Stimulated activated effector memory CD8-positive, alpha-beta T cell treated with anti-CD3 and anti-CD28 coated beads, Interleukin-12 subunit alpha, Interleukin-12 subunit beta, amount 100 ng/mL, for 72 hours (primary cell): ENCODE measurements at regions not wholly inside any gene's neighbourhood (a gene's known extent, or its start where the extent isn't known, plus 50 kb on each side); places are given as distances from the start of the nearest gene placed in this dataset.
"Not testable (repeated sequence)": the region's sequence is repeated elsewhere in the genome, so short reads cannot be mapped to it uniquely, and the experiment has no call there.

Experiments used
- ATAC-seq: fragments of 150-1000 bp; cut with Tn5 transposase; 2 replicates; pipeline ENCODE4 v1.10.0; 2021
- DNase-seq, 2 donors: peaks; one replicate each; pipeline ENCODE4 v3.0.0; 2021 to 2022; ENCODE audit warnings: low spot score in 2 of 2
- H3K27ac Mint-ChIP-seq: one replicate; pipeline ENCODE4 v1.8.0; 2022; ENCODE audit warnings: mild to moderate bottlenecking, mixed read lengths
- H3K36me3 Mint-ChIP-seq: one replicate; pipeline ENCODE4 v1.8.0; 2022; ENCODE audit warnings: mild to moderate bottlenecking, mixed read lengths
- H3K4me1 Mint-ChIP-seq: one replicate; pipeline ENCODE4 v1.8.0; 2022; ENCODE audit warnings: mixed read lengths
- H3K4me3 Mint-ChIP-seq: one replicate; pipeline ENCODE4 v1.8.0; 2022; ENCODE audit warnings: mild to moderate bottlenecking, mixed read lengths
- H3K9me3 Mint-ChIP-seq: one replicate; pipeline ENCODE4 v1.8.0; 2022; ENCODE audit warnings: mixed read lengths

DNA sequence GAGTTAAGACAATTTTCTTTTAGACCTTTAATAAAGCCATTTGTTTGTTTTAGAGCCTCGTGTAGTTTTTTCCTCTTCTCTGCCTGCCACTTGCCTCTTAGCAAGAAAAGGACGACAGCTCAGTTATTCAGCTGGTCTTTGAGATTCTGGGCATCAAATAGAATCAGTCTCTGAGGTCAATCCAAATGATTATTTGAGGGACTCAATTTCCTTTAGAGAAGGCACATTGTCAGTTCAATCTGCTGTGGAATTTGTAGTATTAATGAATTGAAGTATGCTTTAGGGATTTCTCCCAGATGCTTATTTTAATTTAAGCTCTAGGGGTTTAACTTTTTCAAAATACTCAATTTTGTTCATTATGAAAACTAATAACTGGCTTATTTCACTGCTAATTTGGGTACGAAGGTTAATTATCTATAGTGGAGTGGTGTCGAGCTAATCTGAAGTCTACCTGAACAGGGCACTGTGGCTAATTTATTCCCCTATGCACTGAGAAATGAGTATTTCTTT is 841.2 kb upstream of the AUTS2 start:
- ATAC-seq, result no peak
- Mint-ChIP-seq H3K36me3 (no peaks in the 10 kb centered on the region), H3K4me1 (no peaks in the 10 kb centered on the region), H3K9me3 (peaks cover 15% of the 10 kb centered on the region), H3K27ac (no peak overlapping the region), H3K4me3 (no peak overlapping the region)
- DNase-seq, result no peak

DNA sequence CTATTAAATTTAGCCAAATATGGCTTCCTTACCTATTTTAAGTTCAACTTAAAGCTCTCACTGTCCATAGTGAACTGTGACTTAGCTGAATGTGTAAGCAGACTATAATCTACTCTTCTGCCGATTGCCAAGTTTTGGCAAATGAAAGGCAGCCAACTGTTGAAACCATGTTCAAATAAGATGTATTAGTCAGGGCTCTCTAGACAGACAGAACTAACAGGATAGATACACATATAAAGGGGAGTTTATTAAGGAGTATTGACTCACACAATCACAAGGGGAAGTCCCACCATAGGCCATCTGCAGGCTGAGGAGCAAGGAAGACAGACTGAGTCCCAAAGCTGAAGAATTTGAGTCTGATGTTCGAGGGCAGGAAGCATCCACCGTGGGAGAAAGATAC is 837.7 kb upstream of the AUTS2 start:
- Mint-ChIP-seq H3K4me1 (no peaks in the 10 kb centered on the region), H3K36me3 (no peaks in the 10 kb centered on the region), H3K27ac (no peak overlapping the region), H3K4me3 (no peak overlapping the region), H3K9me3 (peaks cover 9% of the 10 kb centered on the region)
- no peak for ATAC-seq
- DNase-seq, result no peak

DNA sequence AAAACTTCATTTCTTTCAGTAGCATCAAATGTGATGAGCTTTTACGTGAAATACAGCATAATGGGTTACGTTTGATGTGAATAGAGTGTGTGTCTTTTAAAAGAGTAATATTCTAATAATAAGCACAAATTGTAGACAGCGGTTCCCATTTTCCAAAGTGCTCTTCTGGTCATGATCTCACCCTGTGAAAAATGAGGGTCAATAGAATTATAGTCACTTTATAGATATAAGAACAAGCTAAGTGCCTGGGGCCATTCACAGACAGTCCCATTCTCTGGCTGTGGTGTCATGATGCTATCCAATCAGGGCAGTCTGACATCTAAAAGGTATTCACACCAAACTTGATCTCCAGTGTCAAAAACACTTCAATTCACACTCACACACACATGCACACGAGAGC is 830.8 kb upstream of the AUTS2 start:
- no peaks in the 10 kb centered on the region for H3K4me1 Mint-ChIP-seq
- ATAC-seq (no peak), DNase-seq (no peak)
- H3K27ac Mint-ChIP-seq, result no peak overlapping the region
- no peak overlapping the region for H3K4me3 Mint-ChIP-seq
- peaks cover 9% of the 10 kb centered on the region for H3K9me3 Mint-ChIP-seq
- no peaks in the 10 kb centered on the region for H3K36me3 Mint-ChIP-seq

DNA sequence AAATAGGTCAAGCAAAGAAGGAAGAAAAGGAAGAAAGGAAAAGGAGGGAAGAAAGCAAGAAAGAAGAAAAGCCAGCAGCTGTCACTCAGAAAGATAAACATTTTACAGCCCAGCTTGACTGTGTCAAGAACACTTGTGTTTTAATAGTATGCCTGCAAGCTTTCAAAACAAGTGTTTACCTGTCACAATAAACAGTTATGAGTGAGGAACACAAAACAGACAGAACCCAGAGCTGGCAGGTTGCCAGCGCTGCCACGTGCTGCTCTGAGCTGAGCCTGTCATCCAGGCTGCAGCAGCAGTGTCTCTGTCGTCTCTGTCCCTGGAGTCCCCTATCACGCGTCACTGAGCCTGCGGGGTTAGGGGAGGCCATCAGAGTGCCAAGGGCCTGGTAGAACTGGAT is 827.6 kb upstream of the AUTS2 start:
- peaks cover 6% of the 10 kb centered on the region for H3K9me3 Mint-ChIP-seq
- ATAC-seq, result no peak

DNA sequence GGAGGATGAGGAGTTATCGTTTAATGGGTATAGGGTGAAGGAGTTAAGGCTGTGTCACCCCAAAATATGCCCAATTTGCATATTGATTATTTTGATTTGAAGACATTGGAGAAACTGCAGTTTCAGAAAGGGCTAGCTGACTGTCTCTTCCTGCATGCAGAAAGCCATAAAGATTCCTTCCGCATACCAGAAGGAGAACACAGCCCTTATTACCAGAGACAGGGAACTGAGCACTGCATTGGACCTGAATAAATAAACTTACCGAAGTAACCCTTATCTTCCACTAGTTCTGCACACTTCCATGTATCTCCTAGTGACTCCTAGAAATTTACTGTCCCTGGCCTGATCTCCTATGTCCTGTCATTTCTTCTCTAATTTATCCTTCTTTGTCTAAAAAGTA is 821.9 kb upstream of the AUTS2 start:
- Mint-ChIP-seq H3K27ac (no peak overlapping the region), H3K36me3 (no peaks in the 10 kb centered on the region), H3K9me3 (peaks cover 9% of the 10 kb centered on the region), H3K4me3 (no peak overlapping the region), H3K4me1 (no peaks in the 10 kb centered on the region)
- ATAC-seq (no peak), DNase-seq (no peak)

More for the DNA sequence above, 827.6 kb upstream of the AUTS2 start:
- Mint-ChIP-seq H3K36me3 (no peaks in the 10 kb centered on the region), H3K4me1 (no peaks in the 10 kb centered on the region), H3K27ac (no peak overlapping the region), H3K4me3 (no peak overlapping the region)
- no peak for DNase-seq

DNA sequence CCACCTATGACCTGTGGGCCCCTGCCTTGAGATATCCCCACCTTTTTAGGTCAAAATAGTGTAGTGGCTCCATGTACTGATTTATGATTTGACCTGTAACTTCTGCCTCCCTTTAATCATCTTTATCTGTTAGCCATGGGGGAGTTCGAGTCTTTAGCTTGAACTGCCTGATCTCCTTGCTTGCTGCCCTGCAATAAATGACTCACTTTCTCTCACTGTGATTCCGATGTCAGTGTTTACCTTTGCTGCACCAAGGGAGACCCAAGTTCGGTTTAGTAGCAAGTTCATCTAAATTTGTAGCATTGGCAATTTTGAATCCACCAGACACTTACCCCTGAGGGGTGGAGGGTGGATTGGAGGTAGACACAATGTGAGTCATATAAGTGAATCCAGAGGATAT is 814.6 kb upstream of the AUTS2 start:
- DNase-seq (no peak), ATAC-seq (no peak)
- Mint-ChIP-seq H3K4me3 (no peak overlapping the region), H3K36me3 (no peaks in the 10 kb centered on the region), H3K27ac (no peak overlapping the region), H3K9me3 (peaks cover 5% of the 10 kb centered on the region), H3K4me1 (no peaks in the 10 kb centered on the region)

DNA sequence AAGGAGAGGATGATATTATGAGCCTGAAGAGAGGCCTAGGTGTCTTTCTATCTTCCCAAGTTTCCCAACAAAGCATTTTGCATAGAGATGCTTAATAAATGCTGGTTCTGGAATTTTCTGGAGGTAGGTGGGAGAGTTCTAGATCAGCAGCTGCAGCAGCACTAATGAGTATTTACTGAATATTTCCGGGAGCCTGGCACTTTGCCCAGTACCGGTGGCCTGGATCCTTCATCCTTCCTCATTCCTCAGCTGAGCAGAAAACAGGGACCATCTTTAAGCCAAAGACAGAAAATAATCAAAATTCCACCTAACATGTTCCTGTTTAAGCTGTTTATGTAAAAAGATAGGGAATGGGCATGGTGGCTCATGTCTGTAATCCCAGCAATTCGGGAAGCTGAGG is 813.2 kb upstream of the AUTS2 start:
- no peak for ATAC-seq
- Mint-ChIP-seq H3K4me1 (no peaks in the 10 kb centered on the region), H3K36me3 (no peaks in the 10 kb centered on the region), H3K4me3 (no peak overlapping the region), H3K27ac (no peak overlapping the region), H3K9me3 (peaks cover 5% of the 10 kb centered on the region)
- DNase-seq, result no peak

DNA sequence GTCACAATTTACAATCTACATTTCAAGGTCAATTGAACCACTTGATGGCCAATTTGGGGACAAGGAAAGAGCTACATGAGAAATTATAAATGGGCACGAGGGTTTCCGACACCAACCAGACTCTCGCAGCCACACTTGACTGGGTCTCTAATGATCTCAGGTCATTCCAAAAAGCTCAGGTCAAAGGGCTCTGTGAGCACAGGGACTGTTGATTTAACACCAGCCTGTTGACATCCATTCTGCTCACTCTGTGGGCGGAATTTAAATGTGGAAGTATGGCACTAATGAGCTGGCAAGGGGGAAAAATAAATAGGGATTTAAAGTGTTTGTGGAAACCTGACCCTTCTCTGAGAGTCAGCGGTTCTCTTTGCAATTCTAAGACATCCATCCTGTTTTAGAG is 810.7 kb upstream of the AUTS2 start:
- no peaks in the 10 kb centered on the region for H3K36me3 Mint-ChIP-seq
- no peaks in the 10 kb centered on the region for H3K4me1 Mint-ChIP-seq
- H3K9me3 Mint-ChIP-seq, result peaks cover 11% of the 10 kb centered on the region
- ATAC-seq, result no peak
- no peak overlapping the region for H3K4me3 Mint-ChIP-seq
- DNase-seq, result no peak
- H3K27ac Mint-ChIP-seq, result no peak overlapping the region

DNA sequence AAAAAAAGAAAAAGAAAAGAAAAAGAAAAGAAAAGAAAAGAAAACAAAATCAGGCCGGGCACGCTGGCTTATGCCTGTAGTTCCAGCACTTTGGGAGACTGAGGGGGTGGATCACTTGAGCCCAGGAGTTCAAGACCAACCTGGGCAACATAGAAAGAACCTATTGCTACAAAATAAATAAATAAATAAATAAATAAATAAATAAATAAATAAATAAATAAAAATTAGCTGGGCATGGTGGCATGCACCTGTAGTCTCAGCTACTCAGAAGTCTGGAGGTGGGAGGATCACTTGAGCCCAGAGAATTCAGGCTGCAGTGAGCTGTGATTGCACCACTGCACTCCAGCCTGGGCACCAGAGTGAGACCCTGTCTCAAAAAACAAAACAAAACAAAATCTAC is 809.7 kb upstream of the AUTS2 start:
- peaks cover 10% of the 10 kb centered on the region for H3K9me3 Mint-ChIP-seq
- H3K36me3 Mint-ChIP-seq, H3K27ac Mint-ChIP-seq, ATAC-seq, DNase-seq, H3K4me1 Mint-ChIP-seq, H3K4me3 Mint-ChIP-seq: not testable (repeated sequence)

DNA sequence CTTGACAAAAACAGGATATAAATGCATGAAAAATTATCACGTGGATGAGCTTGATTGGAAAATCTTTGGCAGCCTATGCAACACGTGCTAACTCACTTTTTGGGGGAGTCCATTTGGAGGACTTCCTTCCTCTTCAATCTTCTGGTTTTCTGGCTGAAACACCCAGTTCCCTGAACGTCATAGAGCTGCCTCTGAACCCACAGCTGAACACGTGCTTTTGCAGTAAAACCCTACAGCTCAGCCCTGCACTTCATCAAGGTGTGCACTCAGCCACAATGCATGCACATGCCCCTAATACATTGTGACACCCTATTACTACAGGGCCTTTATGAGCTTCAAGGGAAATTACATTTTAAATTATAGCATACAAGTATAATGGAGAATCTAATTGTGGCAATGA is 808.7 kb upstream of the AUTS2 start:
- Mint-ChIP-seq H3K36me3 (no peaks in the 10 kb centered on the region), H3K27ac (no peak overlapping the region), H3K9me3 (peaks cover 10% of the 10 kb centered on the region), H3K4me3 (no peak overlapping the region), H3K4me1 (no peaks in the 10 kb centered on the region)
- no peak for ATAC-seq
- no peak for DNase-seq

DNA sequence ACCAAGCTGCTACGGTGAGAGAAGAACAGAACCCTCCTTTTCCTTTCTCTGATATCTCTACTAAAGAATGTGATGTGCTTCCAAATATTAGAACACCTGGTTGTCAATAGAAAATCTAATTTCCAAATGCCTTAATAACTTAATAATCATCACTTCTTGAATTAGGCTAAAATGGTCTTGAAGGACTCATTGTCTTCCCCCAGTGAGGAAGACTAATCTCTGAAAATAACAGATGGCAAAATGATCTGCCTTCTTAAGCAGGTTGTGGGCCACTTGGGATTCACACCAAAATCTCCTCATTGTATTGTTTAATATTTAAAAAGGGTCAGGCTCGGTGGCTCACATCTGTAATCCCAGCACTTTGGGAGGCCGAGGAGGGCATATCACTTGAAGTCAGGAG is 805.9 kb upstream of the AUTS2 start:
- DNase-seq (no peak), ATAC-seq (no peak)
- no peak overlapping the region for H3K4me3 Mint-ChIP-seq
- no peaks in the 10 kb centered on the region for H3K36me3 Mint-ChIP-seq
- H3K27ac Mint-ChIP-seq, result no peak overlapping the region
- no peaks in the 10 kb centered on the region for H3K4me1 Mint-ChIP-seq
- peaks cover 10% of the 10 kb centered on the region for H3K9me3 Mint-ChIP-seq

DNA sequence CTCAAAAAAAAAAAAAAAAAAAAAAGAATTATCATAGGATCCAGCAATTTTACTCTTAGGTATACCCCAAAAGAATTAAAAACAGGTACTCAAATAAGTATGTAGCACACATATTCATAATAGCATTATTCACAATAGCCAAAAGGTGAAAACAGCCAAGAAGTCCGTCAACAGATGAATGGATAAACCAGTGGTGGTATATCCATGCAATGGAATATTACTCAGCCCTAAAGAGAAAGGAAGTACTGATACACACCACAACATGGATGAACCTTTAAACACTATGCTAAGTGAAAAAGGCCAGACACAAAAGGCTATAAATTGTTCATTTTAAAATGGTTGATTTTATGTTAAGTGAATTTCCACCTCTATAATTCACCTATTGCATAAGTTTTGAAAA is 804.8 kb upstream of the AUTS2 start:
- DNase-seq (no peak), ATAC-seq (no peak)
- H3K4me1 Mint-ChIP-seq, result no peaks in the 10 kb centered on the region
- H3K36me3 Mint-ChIP-seq, result no peaks in the 10 kb centered on the region
- peaks cover 10% of the 10 kb centered on the region for H3K9me3 Mint-ChIP-seq
- no peak overlapping the region for H3K4me3 Mint-ChIP-seq
- no peak overlapping the region for H3K27ac Mint-ChIP-seq

DNA sequence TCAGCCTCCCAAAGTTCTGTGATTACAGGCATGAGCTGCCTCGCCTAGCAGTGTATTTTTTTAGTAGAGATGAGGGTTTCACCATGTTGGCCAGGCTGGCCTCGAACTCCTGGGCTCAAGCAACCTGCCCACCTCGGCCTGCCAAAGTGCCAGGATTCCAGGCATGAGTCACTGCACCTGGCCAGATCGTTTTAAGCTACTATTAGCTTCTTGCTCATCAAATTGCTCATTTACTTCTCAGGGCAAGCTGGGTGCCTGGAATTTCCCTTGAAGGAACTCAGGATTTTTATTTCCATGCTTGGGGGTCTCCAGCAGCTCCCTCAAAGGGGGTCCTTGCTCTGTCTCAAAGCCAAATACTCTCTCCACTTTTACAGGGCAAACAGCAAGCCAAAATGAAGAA is 798.0 kb upstream of the AUTS2 start:
- no peaks in the 10 kb centered on the region for H3K9me3 Mint-ChIP-seq
- H3K4me1 Mint-ChIP-seq, result no peaks in the 10 kb centered on the region
- no peak overlapping the region for H3K4me3 Mint-ChIP-seq
- H3K27ac Mint-ChIP-seq, result no peak overlapping the region
- no peaks in the 10 kb centered on the region for H3K36me3 Mint-ChIP-seq
- no peak for ATAC-seq
- no peak for DNase-seq

DNA sequence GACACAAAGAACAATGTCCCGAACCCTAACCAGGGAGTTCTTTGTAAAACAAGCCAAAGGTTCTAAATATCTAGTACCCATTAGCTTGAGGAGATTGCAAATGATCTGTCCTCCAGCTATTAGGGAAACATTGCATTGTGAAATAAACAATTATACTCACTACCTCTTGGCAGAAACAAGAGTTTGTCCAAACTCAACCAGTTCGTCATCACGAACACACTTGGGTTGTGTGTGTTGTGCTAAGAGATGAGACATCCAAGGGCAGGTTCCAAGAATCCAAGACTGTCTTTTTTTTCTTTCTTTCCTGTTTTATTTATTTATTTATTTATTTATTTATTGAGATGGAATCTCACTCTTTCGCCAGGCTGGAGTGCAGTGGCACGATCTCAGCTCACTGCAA is 793.1 kb upstream of the AUTS2 start:
- Mint-ChIP-seq H3K4me3 (no peak overlapping the region), H3K27ac (no peak overlapping the region), H3K36me3 (no peaks in the 10 kb centered on the region), H3K4me1 (no peaks in the 10 kb centered on the region), H3K9me3 (peaks cover 8% of the 10 kb centered on the region)
- ATAC-seq (no peak), DNase-seq (no peak)

DNA sequence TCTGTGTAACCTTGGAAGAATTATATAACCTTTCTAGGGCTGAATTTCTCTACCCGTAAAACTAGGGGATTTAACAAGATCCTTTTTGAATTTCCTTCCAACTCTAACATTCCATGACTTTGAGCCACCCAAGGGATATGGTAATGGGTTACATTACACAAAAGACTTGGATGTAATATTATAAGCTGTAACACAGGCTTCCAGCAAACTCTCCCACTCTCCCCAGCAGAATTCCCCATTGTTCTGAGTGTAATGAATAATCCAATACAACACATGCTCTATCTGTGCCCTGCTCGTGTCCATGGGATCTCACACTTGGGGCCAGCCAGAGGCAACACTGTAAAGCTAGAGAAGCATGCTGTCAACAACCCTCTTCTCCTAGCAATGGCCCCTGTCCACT is 790.6 kb upstream of the AUTS2 start:
- no peak overlapping the region for H3K4me3 Mint-ChIP-seq
- no peaks in the 10 kb centered on the region for H3K4me1 Mint-ChIP-seq
- no peaks in the 10 kb centered on the region for H3K36me3 Mint-ChIP-seq
- peaks cover 12% of the 10 kb centered on the region for H3K9me3 Mint-ChIP-seq
- DNase-seq (no peak), ATAC-seq (no peak)
- H3K27ac Mint-ChIP-seq, result no peak overlapping the region

DNA sequence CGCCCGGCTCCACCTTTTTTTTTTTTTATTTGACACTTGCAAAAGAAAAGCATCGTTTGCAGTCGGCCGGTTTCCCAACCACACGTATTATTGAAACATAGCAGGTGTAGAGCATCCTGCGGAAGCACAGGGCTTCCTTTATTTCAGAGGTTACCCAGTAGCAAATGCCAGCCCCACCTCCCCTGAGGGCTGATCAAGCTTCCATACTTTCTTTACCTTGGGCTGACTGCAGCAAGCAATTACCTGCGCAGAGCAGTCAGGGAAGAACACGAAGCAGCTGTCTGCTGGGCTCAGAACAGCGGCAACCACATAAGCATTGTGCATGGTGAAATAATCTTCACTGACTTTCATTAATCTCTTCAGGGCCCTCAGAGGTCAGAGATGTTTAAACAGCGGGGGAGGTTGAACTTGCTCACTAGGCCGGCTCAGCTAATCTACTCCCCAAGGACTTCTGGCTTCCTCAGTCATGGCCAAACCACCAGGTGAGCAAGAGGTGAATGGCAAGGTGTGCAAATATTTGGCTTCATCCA is 784.7 kb upstream of the AUTS2 start:
- Mint-ChIP-seq H3K4me1 (no peaks in the 10 kb centered on the region), H3K27ac (no peak overlapping the region), H3K36me3 (no peaks in the 10 kb centered on the region), H3K9me3 (peaks cover 17% of the 10 kb centered on the region), H3K4me3 (no peak overlapping the region)
- ATAC-seq (no peak), DNase-seq (no peak)

DNA sequence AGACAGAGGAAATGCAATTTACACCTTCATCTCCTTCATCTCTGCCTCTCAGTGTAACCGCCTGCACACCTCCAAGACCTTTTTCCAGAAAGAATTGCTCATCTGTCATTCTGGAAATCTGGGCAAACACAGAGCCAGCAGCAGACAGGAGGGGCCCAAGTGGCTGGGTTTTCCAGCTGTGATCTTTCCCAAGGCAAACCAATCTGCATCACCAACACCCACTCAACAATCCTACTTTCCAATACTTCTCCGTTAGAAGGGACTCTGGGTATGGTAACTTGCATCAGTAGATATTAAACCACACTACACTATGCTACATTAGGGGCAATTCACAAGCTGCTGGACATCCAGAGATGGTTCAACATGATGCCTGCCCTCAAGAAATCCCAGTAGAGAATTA is 781.8 kb upstream of the AUTS2 start:
- no peak for DNase-seq
- no peaks in the 10 kb centered on the region for H3K4me1 Mint-ChIP-seq

More for the DNA sequence above, 781.8 kb upstream of the AUTS2 start:
- ATAC-seq, result no peak
- Mint-ChIP-seq H3K4me3 (no peak overlapping the region), H3K9me3 (peaks cover 13% of the 10 kb centered on the region), H3K27ac (no peak overlapping the region), H3K36me3 (no peaks in the 10 kb centered on the region)
